Gastroesophageal sphincter (tissue), 3 donors: ENCODE measurements at regions not wholly inside any gene's neighbourhood (a gene's known extent, or its start where the extent isn't known, plus 50 kb on each side); places are given as distances from the start of the nearest gene placed in this dataset.
"Not testable (repeated sequence)": the region's sequence is repeated elsewhere in the genome, so short reads cannot be mapped to it uniquely, and the experiment has no call there.

Source experiments
- EP300 ChIP-seq: sonication (generic); formaldehyde crosslinking; IDR thresholded peaks from one replicate; pipeline ENCODE4 v1.6.1; 2017; ENCODE audit warnings: antibody characterized with exemption, mild to moderate bottlenecking
- POLR2A ChIP-seq, 2 donors: fragments of 450-650 bp; IDR thresholded peaks; one replicate each; pipeline ENCODE4 v1.6.1; 2017; ENCODE audit warnings: antibody characterized with exemption in 2 of 2, mild to moderate bottlenecking in 2 of 2, moderate library complexity in 1 of 2
- TF ChIP-seq, protein P1 (sequence below), 4 experiments: fragments of 200-600 bp in 2 of 4; fragments of 450-650 bp in 2 of 4; sonication (generic) in 1 of 4; IDR thresholded peaks; one replicate each; pipeline ENCODE4 v1.5.1; 2017 to 2019; ENCODE audit warnings: antibody characterized with exemption in 4 of 4, mild to moderate bottlenecking in 2 of 4, moderate library complexity in 2 of 4

DNA sequence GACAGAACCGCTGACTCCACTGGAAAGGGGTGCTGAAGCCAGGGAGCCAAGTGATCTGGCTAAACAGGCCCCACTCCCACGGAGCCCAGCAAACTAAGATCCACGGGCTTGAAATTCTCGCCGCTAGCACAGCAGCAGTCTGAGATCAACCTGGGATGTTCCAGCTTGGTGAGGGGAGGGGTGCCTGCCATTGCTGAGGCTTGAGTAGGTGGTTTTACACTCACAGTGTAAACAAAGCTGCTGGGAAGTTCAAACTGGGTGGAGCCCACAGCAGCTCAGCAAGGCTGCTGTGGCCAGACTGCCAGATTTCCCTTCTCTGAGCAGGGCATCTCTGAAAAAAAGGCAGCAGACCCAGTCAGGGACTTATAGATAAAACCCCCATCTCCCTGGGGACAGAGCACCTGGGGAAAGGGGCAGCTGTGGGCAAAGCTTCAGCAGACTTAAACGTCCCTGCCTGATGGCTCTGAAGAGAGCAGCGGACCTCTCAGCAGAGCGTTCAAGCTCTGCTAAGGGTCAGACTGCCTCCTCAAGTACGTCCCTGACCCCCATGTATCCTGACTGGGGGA, 101.8 kb downstream of the HNRNPD start:
- TF ChIP-seq, protein P1, sequence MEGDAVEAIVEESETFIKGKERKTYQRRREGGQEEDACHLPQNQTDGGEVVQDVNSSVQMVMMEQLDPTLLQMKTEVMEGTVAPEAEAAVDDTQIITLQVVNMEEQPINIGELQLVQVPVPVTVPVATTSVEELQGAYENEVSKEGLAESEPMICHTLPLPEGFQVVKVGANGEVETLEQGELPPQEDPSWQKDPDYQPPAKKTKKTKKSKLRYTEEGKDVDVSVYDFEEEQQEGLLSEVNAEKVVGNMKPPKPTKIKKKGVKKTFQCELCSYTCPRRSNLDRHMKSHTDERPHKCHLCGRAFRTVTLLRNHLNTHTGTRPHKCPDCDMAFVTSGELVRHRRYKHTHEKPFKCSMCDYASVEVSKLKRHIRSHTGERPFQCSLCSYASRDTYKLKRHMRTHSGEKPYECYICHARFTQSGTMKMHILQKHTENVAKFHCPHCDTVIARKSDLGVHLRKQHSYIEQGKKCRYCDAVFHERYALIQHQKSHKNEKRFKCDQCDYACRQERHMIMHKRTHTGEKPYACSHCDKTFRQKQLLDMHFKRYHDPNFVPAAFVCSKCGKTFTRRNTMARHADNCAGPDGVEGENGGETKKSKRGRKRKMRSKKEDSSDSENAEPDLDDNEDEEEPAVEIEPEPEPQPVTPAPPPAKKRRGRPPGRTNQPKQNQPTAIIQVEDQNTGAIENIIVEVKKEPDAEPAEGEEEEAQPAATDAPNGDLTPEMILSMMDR (IDR thresholded peaks at IDR 0.05) = not testable (repeated sequence)
- not testable (repeated sequence) for TF ChIP-seq POLR2A (IDR thresholded peaks at IDR 0.05); EP300
